GM19035 (cell line): ENCODE measurements at regions not wholly inside any gene's neighbourhood (a gene's known extent, or its start where the extent isn't known, plus 50 kb on each side); places are given as distances from the start of the nearest gene placed in this dataset.

Experiments used
- ATAC-seq: cut with Tn5 transposase; IDR thresholded peaks from one replicate; pipeline ENCODE4 v1.9.1; 2021; ENCODE audit not compliant: unreplicated experiment

GRCh38 chr14:101706509-101707067 is 54.9 kb upstream of the PPP2R5C start:
- ATAC-seq, result no peak

GRCh38 chr14:101707068-101707842 is 54.3 kb upstream of the PPP2R5C start:
- ATAC-seq, result no peak

GRCh38 chr14:101707863-101708620 is 53.5 kb upstream of the PPP2R5C start:
- no peak for ATAC-seq

- ATAC-seq, result no peak
Observed at GRCh38 chr14:101708853-101709532, 52.5 kb upstream of the PPP2R5C start.

GRCh38 chr14:101709533-101709881 is 52.0 kb upstream of the PPP2R5C start:
- ATAC-seq, result no peak

- ATAC-seq, result no peak
Observed at GRCh38 chr14:101709962-101710931, 51.3 kb upstream of the PPP2R5C start.

- no peak for ATAC-seq
Observed at GRCh38 chr14:101711041-101711856, 50.3 kb upstream of the PPP2R5C start.
